ENCODE measurements at regions not wholly inside any gene's neighbourhood (a gene's known extent, or its start where the extent isn't known, plus 50 kb on each side); places are given as distances from the start of the nearest gene placed in this dataset.

GRCh38 chr2:217491271-217491670, 511.5 kb downstream of the TNS1 start:
- Histone ChIP-seq H3K4me1 (ENCODE audit: control insufficient read depth in 3 of 3, insufficient read depth in 3 of 3, low read length in 3 of 3) (no peaks in the 10 kb centered on the region), H3K9me3 (ENCODE audit: control insufficient read depth in 3 of 3, low read length in 3 of 3) (no peaks in the 10 kb centered on the region), H3K27me3 (ENCODE audit: control insufficient read depth in 3 of 3, insufficient read depth in 3 of 3, low read length in 3 of 3) (no peaks in the 10 kb centered on the region), H3K4me3 (ENCODE audit: low read length in 3 of 3) (no peak overlapping the region), H3K27ac (ENCODE audit: low read depth, low read length) (no peak overlapping the region), H3K36me3 (ENCODE audit: control insufficient read depth in 3 of 3, insufficient read depth in 3 of 3, low read length in 3 of 3) (no peaks in the 10 kb centered on the region), H3K9ac (ENCODE audit: low read depth in 1 of 3, low read length in 3 of 3) (no peak overlapping the region)

- H3K4me3 ChIP-seq (ENCODE audit: low read length in 3 of 3), result no peak overlapping the region
- no peaks in the 10 kb centered on the region for H3K4me1 ChIP-seq (ENCODE audit: control insufficient read depth in 3 of 3, insufficient read depth in 3 of 3, low read length in 3 of 3)
- H3K36me3 ChIP-seq (ENCODE audit: control insufficient read depth in 3 of 3, insufficient read depth in 3 of 3, low read length in 3 of 3), result no peaks in the 10 kb centered on the region
- no peak overlapping the region for H3K27ac ChIP-seq (ENCODE audit: low read depth, low read length)
- no peaks in the 10 kb centered on the region for H3K27me3 ChIP-seq (ENCODE audit: control insufficient read depth in 3 of 3, insufficient read depth in 3 of 3, low read length in 3 of 3)
- no peaks in the 10 kb centered on the region for H3K9me3 ChIP-seq (ENCODE audit: control insufficient read depth in 3 of 3, low read length in 3 of 3)
- H3K9ac ChIP-seq (ENCODE audit: low read depth in 1 of 3, low read length in 3 of 3), result no peak overlapping the region
Observed at GRCh38 chr2:217489145-217489960, 513.4 kb downstream of the TNS1 start.

GRCh38 chr2:217484046-217484445, 518.7 kb downstream of the TNS1 start:
- Histone ChIP-seq H3K36me3 (ENCODE audit: control insufficient read depth in 3 of 3, insufficient read depth in 3 of 3, low read length in 3 of 3) (no peaks in the 10 kb centered on the region), H3K27me3 (ENCODE audit: control insufficient read depth in 3 of 3, insufficient read depth in 3 of 3, low read length in 3 of 3) (no peaks in the 10 kb centered on the region), H3K9me3 (ENCODE audit: control insufficient read depth in 3 of 3, low read length in 3 of 3) (no peaks in the 10 kb centered on the region), H3K9ac (ENCODE audit: low read depth in 1 of 3, low read length in 3 of 3) (no peak overlapping the region), H3K27ac (ENCODE audit: low read depth, low read length) (no peak overlapping the region), H3K4me1 (ENCODE audit: control insufficient read depth in 3 of 3, insufficient read depth in 3 of 3, low read length in 3 of 3) (no peaks in the 10 kb centered on the region), H3K4me3 (ENCODE audit: low read length in 3 of 3) (no peak overlapping the region)

GRCh38 chr2:217482056-217482710, 520.6 kb downstream of the TNS1 start:
- no peaks in the 10 kb centered on the region for H3K36me3 ChIP-seq (ENCODE audit: control insufficient read depth in 3 of 3, insufficient read depth in 3 of 3, low read length in 3 of 3)
- no peaks in the 10 kb centered on the region for H3K9me3 ChIP-seq (ENCODE audit: control insufficient read depth in 3 of 3, low read length in 3 of 3)
- H3K27me3 ChIP-seq (ENCODE audit: control insufficient read depth in 3 of 3, insufficient read depth in 3 of 3, low read length in 3 of 3), result no peaks in the 10 kb centered on the region
- no peak overlapping the region for H3K4me3 ChIP-seq (ENCODE audit: low read length in 3 of 3)
- H3K9ac ChIP-seq (ENCODE audit: low read depth in 1 of 3, low read length in 3 of 3), result no peak overlapping the region
- no peak overlapping the region for H3K27ac ChIP-seq (ENCODE audit: low read depth, low read length)
- no peaks in the 10 kb centered on the region for H3K4me1 ChIP-seq (ENCODE audit: control insufficient read depth in 3 of 3, insufficient read depth in 3 of 3, low read length in 3 of 3)

GRCh38 chr2:217481577-217481976, 521.2 kb downstream of the TNS1 start:
- no peak overlapping the region for H3K4me3 ChIP-seq (ENCODE audit: low read length in 3 of 3)
- H3K36me3 ChIP-seq (ENCODE audit: control insufficient read depth in 3 of 3, insufficient read depth in 3 of 3, low read length in 3 of 3), result no peaks in the 10 kb centered on the region
- H3K9ac ChIP-seq (ENCODE audit: low read depth in 1 of 3, low read length in 3 of 3), result no peak overlapping the region
- H3K9me3 ChIP-seq (ENCODE audit: control insufficient read depth in 3 of 3, low read length in 3 of 3), result no peaks in the 10 kb centered on the region
- no peaks in the 10 kb centered on the region for H3K4me1 ChIP-seq (ENCODE audit: control insufficient read depth in 3 of 3, insufficient read depth in 3 of 3, low read length in 3 of 3)
- no peak overlapping the region for H3K27ac ChIP-seq (ENCODE audit: low read depth, low read length)
- no peaks in the 10 kb centered on the region for H3K27me3 ChIP-seq (ENCODE audit: control insufficient read depth in 3 of 3, insufficient read depth in 3 of 3, low read length in 3 of 3)

- Histone ChIP-seq H3K4me3 (ENCODE audit: low read length in 3 of 3) (no peak overlapping the region), H3K4me1 (ENCODE audit: control insufficient read depth in 3 of 3, insufficient read depth in 3 of 3, low read length in 3 of 3) (no peaks in the 10 kb centered on the region), H3K36me3 (ENCODE audit: control insufficient read depth in 3 of 3, insufficient read depth in 3 of 3, low read length in 3 of 3) (no peaks in the 10 kb centered on the region), H3K9me3 (ENCODE audit: control insufficient read depth in 3 of 3, low read length in 3 of 3) (no peaks in the 10 kb centered on the region), H3K27ac (ENCODE audit: low read depth, low read length) (no peak overlapping the region), H3K27me3 (ENCODE audit: control insufficient read depth in 3 of 3, insufficient read depth in 3 of 3, low read length in 3 of 3) (no peaks in the 10 kb centered on the region), H3K9ac (ENCODE audit: low read depth in 1 of 3, low read length in 3 of 3) (no peak overlapping the region)
Observed at GRCh38 chr2:217479566-217479965, 523.2 kb downstream of the TNS1 start.

- no peaks in the 10 kb centered on the region for H3K36me3 ChIP-seq (ENCODE audit: control insufficient read depth in 3 of 3, insufficient read depth in 3 of 3, low read length in 3 of 3)
- no peaks in the 10 kb centered on the region for H3K4me1 ChIP-seq (ENCODE audit: control insufficient read depth in 3 of 3, insufficient read depth in 3 of 3, low read length in 3 of 3)
- no peak overlapping the region for H3K9ac ChIP-seq (ENCODE audit: low read depth in 1 of 3, low read length in 3 of 3)
- no peaks in the 10 kb centered on the region for H3K27me3 ChIP-seq (ENCODE audit: control insufficient read depth in 3 of 3, insufficient read depth in 3 of 3, low read length in 3 of 3)
- H3K9me3 ChIP-seq (ENCODE audit: control insufficient read depth in 3 of 3, low read length in 3 of 3), result no peaks in the 10 kb centered on the region
- H3K4me3 ChIP-seq (ENCODE audit: low read length in 3 of 3), result no peak overlapping the region
- H3K27ac ChIP-seq (ENCODE audit: low read depth, low read length), result no peak overlapping the region
Observed at GRCh38 chr2:217478831-217479455, 523.9 kb downstream of the TNS1 start.

GRCh38 chr2:217477583-217477982, 525.2 kb downstream of the TNS1 start:
- Histone ChIP-seq H3K9me3 (ENCODE audit: control insufficient read depth in 3 of 3, low read length in 3 of 3) (no peaks in the 10 kb centered on the region), H3K36me3 (ENCODE audit: control insufficient read depth in 3 of 3, insufficient read depth in 3 of 3, low read length in 3 of 3) (no peaks in the 10 kb centered on the region), H3K27me3 (ENCODE audit: control insufficient read depth in 3 of 3, insufficient read depth in 3 of 3, low read length in 3 of 3) (no peaks in the 10 kb centered on the region), H3K27ac (ENCODE audit: low read depth, low read length) (no peak overlapping the region), H3K4me3 (ENCODE audit: low read length in 3 of 3) (no peak overlapping the region), H3K9ac (ENCODE audit: low read depth in 1 of 3, low read length in 3 of 3) (no peak overlapping the region), H3K4me1 (ENCODE audit: control insufficient read depth in 3 of 3, insufficient read depth in 3 of 3, low read length in 3 of 3) (no peaks in the 10 kb centered on the region)

GRCh38 chr2:217475791-217476190, 527.0 kb downstream of the TNS1 start:
- H3K27ac ChIP-seq (ENCODE audit: low read depth, low read length), result no peak overlapping the region
- H3K9me3 ChIP-seq (ENCODE audit: control insufficient read depth in 3 of 3, low read length in 3 of 3), result no peaks in the 10 kb centered on the region
- no peaks in the 10 kb centered on the region for H3K27me3 ChIP-seq (ENCODE audit: control insufficient read depth in 3 of 3, insufficient read depth in 3 of 3, low read length in 3 of 3)
- no peak overlapping the region for H3K9ac ChIP-seq (ENCODE audit: low read depth in 1 of 3, low read length in 3 of 3)
- no peaks in the 10 kb centered on the region for H3K36me3 ChIP-seq (ENCODE audit: control insufficient read depth in 3 of 3, insufficient read depth in 3 of 3, low read length in 3 of 3)
- no peaks in the 10 kb centered on the region for H3K4me1 ChIP-seq (ENCODE audit: control insufficient read depth in 3 of 3, insufficient read depth in 3 of 3, low read length in 3 of 3)
- no peak overlapping the region for H3K4me3 ChIP-seq (ENCODE audit: low read length in 3 of 3)

- H3K27ac ChIP-seq (ENCODE audit: low read depth, low read length), result no peak overlapping the region
- no peak overlapping the region for H3K4me3 ChIP-seq (ENCODE audit: low read length in 3 of 3)
Observed at GRCh38 chr2:217475101-217475500, 527.7 kb downstream of the TNS1 start.

More at GRCh38 chr2:217475101-217475500, 527.7 kb downstream of the TNS1 start:
- Histone ChIP-seq H3K4me1 (ENCODE audit: control insufficient read depth in 3 of 3, insufficient read depth in 3 of 3, low read length in 3 of 3) (no peaks in the 10 kb centered on the region), H3K9ac (ENCODE audit: low read depth in 1 of 3, low read length in 3 of 3) (no peak overlapping the region), H3K27me3 (ENCODE audit: control insufficient read depth in 3 of 3, insufficient read depth in 3 of 3, low read length in 3 of 3) (no peaks in the 10 kb centered on the region), H3K36me3 (ENCODE audit: control insufficient read depth in 3 of 3, insufficient read depth in 3 of 3, low read length in 3 of 3) (no peaks in the 10 kb centered on the region), H3K9me3 (ENCODE audit: control insufficient read depth in 3 of 3, low read length in 3 of 3) (no peaks in the 10 kb centered on the region)
